IPS-NIHi7 (cell line): ENCODE measurements at regions not wholly inside any gene's neighbourhood (a gene's known extent, or its start where the extent isn't known, plus 50 kb on each side); places are given as distances from the start of the nearest gene placed in this dataset.
"Not testable (repeated sequence)": the region's sequence is repeated elsewhere in the genome, so short reads cannot be mapped to it uniquely, and the experiment has no call there.

Source experiments
- DNase-seq: peaks from one replicate; pipeline ENCODE4 v3.0.0; 2012; ENCODE audit warnings: mixed read lengths; ENCODE audit errors: extremely low spot score

- no peak for DNase-seq
These were observed 532.4 kb upstream of the FTMT start for GRCh38 chr5:121319292-121319691.

DNA sequence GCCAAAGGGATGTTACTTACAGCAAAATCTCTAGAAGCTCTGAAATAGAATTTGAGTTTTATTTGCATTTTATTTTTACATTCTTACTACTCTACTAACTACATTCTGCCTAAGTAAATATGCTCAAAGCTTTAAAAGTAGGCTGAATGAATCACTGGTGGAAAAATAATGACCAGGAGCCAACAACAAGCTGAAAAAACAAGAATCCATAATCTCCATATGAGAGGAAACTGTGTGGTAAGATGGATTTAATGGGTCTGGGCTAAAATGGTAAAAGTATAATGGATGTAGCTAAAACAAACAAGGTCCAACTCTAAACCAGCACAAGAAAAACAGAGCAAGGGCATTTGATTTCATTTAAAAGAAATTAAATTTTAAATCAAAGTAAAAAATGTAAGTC lies 525.8 kb upstream of the FTMT start:
- no peak for DNase-seq

DNA sequence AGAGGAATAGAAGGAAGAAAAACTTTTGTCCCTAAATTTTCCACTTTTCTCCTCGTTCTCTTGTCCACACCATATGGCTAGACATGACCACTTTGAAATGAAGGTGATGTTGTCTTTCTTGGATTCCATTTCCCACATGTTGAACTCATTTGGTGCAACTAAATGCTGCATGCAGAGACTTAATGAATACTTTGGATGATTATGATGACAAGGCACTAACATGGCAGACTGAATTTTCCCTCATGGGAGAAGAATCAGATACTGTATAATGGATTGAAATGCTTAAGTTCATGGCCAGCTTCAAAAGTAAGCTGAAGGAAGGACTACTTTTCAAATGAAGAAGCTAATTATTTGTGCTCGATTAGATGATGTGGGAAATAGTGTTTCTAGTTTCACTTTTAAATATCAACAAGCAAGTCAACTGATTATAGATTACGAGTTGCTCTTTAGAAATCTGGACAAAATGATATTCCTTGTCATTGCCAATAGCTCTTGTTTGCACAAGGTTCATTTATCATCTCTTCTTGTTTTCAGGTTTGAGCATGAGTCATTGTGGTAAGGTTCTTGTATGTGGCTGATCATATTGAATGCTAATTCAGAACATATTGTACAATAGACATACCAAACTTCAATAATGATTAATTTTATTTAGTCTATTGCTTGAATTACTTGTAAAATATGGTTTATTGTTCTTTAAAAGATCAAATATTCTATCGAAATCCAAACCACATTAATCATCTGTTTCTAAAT lies 501.3 kb upstream of the FTMT start:
- DNase-seq: no peak

DNA sequence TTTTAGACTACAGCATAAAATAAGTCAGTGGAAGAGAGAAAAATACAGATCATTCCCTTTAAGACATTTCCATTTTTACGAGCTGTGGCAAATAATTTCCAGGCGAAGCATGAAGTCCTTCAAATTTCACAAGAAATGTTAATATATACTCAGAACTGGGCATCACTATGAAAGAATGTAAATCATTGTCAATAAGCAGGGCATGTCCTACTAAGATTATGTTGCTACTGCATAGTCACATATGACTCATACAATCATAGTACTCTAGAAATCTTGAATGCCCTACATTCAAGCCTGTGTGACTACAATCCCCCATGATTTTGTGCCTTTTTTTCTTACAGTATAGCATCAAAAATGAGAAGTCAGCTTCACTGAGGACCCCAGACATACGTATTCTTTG lies 485.2 kb upstream of the FTMT start:
- no peak for DNase-seq

- no peak for DNase-seq
These were observed 478.3 kb upstream of the FTMT start for GRCh38 chr5:121373371-121373770.

DNA sequence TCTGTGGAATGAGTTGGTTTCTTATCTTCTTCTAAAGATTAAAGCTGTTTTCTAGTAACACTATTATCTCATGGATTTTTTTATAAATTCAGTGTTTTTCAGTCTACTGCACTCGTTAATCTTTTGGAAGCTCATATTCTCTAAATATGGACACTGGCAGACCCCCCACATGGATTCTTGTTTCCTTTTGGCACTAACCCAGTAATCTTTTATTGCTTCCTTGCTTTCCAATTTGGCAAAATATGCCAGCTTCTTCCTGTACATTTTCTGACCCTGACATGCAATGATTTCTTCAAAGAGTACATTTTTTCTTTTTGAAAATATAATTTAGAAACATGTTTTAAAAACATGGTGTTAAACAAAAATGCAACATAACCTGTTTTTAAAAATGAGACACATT lies 474.2 kb upstream of the FTMT start:
- no peak for DNase-seq

- DNase-seq: no peak
These were observed 473.6 kb upstream of the FTMT start for GRCh38 chr5:121378046-121378445.

DNA sequence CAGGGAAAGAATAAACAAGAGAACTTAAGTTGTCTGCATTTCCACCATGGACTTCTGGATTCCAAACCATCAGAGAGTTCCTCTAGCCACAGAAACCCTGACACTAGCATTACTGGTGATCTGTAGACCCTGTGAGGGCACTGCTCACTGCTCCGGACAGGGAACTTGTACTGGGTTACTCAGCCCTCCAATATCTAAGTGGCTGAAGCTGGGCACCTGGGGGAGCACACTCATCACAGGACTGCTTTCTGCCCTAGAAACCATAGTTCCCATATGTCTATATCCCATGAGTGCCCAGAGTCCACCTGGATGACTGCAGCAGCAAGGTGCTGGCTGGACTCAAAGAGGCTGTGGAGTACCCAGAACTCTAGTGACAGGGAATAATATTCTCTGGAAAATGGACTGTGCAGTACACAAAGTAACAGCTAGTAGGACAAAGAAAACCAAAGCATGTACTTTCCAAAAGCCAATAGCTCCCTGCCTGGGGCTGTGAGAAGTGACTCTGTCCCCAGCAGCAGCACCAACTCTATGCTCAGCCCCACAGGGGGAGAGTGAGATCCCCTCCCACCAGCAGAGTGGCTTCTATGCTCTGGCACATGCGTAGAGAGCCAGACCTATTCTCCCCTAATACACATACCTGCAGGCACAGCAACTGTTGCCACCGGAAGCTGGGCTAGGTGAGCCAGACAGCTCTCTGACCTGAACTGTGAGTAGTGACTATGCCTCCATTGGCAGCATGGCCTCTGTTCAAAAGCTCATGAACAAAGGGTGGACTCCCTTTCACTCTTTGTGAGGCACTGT lies 472.9 kb upstream of the FTMT start:
- peak; percentile 14 for DNase-seq

GRCh38 chr5:121380066-121380465 lies 471.6 kb upstream of the FTMT start:
- no peak for DNase-seq

GRCh38 chr5:121384359-121384758 lies 467.3 kb upstream of the FTMT start:
- no peak for DNase-seq

DNA sequence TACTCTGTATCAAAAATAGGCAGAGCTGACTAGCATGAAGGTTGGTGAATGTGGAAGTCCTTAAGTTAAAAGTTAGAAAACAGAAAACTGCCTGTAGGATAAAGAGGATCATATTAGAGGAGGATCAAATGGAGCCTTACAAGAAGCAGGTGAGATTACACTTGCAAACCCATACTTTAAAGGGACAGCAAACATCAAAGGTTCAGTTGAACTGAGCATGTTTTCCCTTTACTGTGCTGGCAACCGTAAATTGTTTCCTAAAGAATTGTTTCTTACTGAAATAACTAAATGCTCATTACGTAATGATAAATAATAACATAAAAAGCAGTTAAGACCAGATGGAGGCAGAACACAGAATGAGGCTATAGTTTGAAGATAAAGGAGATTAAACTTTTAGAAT lies 465.3 kb upstream of the FTMT start:
- DNase-seq: no peak

GRCh38 chr5:121396716-121397115 lies 455.0 kb upstream of the FTMT start:
- no peak for DNase-seq

- no peak for DNase-seq
These were observed 451.8 kb upstream of the FTMT start for GRCh38 chr5:121399879-121400278.

DNA sequence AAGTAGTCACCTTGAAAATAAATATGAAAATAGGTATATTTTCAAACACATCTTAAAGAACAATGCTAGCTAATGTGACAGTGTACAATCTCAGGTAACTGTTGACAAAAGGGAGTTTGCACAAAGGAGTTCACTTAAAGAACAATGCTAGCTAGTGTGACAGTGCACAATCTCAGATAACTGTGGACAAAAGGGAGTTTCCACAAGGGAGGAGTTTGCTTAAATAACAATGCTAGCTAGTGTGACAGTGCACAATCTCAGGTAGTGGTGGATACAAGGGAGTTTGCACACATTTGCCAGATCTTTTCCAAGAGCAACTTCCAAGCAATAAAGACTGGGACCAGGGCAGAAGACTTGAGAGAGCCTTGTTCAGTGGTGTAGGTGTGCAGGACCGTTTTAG lies 442.9 kb upstream of the FTMT start:
- DNase-seq: no peak

DNA sequence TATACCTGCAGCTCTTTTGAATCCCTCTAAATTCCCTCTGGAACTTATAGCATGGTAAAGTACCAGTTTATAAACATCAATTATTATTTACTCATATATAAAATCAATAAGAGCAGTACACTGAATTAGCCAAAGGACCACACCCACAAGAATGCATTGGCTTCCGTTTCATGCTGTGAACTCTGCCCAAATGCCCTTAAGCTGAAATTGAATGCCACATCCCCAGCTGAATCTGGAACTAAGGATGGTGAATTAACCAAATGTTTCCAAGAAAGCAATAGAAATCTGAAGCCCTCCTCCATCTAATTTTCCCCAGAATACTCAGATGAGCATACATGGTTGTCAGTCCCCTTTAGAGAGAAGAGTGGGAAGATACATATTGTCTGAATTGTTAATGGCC lies 436.4 kb upstream of the FTMT start:
- DNase-seq: no peak

DNA sequence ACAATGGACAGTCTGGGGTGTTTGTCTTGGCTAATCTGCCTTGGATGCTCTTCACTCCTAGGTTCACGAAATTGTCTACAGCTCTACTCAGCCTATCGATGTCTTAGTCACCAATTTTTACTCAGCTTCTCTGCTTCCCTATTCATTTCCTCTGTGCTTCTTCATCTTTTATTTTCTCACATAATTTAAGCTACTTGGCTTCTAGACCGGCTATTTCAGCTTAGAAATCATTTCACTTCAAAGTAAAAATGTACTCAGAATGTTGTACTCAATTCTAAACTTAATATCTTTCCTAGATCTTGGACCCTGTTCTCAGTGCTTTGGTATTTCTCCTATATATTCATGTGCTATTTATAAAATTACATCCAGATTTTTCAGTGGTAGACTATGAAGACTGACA lies 430.0 kb upstream of the FTMT start:
- DNase-seq: no peak

DNA sequence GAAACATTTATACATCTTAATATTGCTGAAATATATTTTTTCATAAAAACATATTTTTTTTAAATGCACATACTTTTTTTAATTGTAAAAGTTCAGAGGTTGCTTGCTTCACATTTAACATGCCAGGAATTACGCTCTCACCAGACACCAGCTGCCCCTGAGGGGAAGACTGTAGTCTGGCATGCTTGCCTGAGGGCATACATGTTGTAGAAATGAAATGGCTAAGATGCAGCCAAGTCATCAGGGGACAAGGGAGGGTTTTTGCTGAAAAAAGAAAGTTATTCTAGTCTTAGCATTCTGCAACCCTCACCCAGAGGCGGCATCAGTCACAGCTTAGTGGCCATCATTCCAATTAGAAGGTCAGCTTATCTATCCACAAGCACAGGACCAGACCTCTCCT lies 426.7 kb upstream of the FTMT start:
- no peak for DNase-seq

GRCh38 chr5:121426153-121426552 lies 425.5 kb upstream of the FTMT start:
- DNase-seq: no peak

DNA sequence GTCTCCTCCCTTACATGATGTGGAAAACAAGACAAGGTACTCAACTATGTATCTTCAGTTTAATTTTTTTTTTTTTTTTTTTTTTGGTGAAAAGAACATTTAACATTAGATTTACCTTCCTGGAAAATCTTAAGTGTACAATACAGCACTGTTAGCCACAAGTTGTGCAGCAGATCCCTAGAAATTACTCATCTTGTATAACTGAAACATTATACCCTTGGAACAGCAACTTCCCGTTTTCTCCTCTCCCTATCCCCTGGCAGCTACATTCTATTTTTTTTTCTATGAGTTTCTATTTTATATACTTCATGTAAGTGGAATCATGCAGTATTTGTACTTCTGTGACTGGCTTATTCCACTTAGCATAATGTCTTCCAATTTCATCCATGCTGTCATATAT lies 421.9 kb upstream of the FTMT start:
- no peak for DNase-seq

DNA sequence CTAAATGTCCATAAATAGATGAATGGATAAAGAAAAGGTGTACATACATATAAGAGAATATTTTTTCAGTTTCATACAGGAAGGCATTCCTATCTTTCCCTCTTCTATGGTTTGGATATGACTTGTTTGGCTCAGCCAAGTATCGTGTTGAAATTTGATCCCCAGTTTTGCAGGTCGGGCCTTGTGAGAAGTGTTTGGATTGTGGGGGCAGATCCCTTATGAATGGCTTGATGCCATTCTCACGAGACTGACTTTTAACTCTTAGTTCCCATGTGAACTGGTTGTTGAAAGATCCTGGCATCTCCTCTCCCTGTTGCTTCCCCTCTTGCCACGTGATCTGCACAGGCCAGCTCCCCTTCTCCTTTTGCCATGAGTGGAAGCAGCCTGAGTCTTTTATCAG lies 421.1 kb upstream of the FTMT start:
- no peak for DNase-seq

GRCh38 chr5:121445511-121445910 lies 406.2 kb upstream of the FTMT start:
- no peak for DNase-seq

DNA sequence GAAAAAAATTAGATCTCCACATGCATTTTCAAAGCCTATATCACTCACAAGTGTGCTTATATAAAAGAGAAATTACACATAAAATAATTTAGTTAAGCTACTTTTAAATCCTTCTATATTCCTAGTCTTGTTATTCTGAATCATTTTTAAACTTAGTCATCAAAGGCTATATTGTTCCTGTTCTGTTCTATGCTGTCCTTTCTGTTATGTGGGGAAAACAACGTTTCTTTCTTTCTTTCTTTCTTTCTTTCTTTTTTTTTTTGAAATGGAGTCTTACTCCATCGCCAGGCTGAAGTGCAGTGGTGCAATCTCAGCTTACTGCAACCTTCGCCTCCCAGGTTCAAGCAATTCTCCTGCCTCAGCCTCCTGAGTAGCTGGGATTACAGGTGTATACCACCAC lies 389.2 kb upstream of the FTMT start:
- DNase-seq: no peak

- not testable (repeated sequence) for DNase-seq
These were observed 380.5 kb upstream of the FTMT start for GRCh38 chr5:121471222-121471621.
